GM18519 (cell line): ENCODE measurements at regions not wholly inside any gene's neighbourhood (a gene's known extent, or its start where the extent isn't known, plus 50 kb on each side); places are given as distances from the start of the nearest gene placed in this dataset.

Experiments used
- ATAC-seq: cut with Tn5 transposase; IDR thresholded peaks from one replicate; pipeline ENCODE4 v1.9.1; 2021; ENCODE audit warnings: mild to moderate bottlenecking, moderate library complexity; ENCODE audit not compliant: unreplicated experiment, low FRiP score

- no peak for ATAC-seq
Observed at GRCh38 chr21:24097181-24097580, 1510.1 kb downstream of the MRPL39 start.

- ATAC-seq: no peak
Observed at GRCh38 chr21:24096651-24097050, 1510.6 kb downstream of the MRPL39 start.

- ATAC-seq: no peak
Observed at GRCh38 chr21:24093032-24093431, 1514.2 kb downstream of the MRPL39 start.

GRCh38 chr21:24076179-24076578, 1531.1 kb downstream of the MRPL39 start:
- no peak for ATAC-seq

GRCh38 chr21:24055696-24056095, 1551.6 kb downstream of the MRPL39 start:
- no peak for ATAC-seq

- ATAC-seq: no peak
Observed at GRCh38 chr21:24050231-24050630, 1557.0 kb downstream of the MRPL39 start.

GRCh38 chr21:24046829-24047443, 1560.3 kb downstream of the MRPL39 start:
- ATAC-seq: no peak

- no peak for ATAC-seq
Observed at GRCh38 chr21:24045775-24046215, 1561.5 kb downstream of the MRPL39 start.

GRCh38 chr21:24045373-24045772, 1561.9 kb downstream of the MRPL39 start:
- ATAC-seq: no peak

- no peak for ATAC-seq
Observed at GRCh38 chr21:24042687-24043086, 1564.6 kb downstream of the MRPL39 start.

GRCh38 chr21:24032709-24033232, 1574.5 kb downstream of the MRPL39 start:
- ATAC-seq: no peak

GRCh38 chr21:24027396-24027795, 1579.9 kb downstream of the MRPL39 start:
- no peak for ATAC-seq

GRCh38 chr21:24025101-24025500, 1582.2 kb downstream of the MRPL39 start:
- no peak for ATAC-seq

- ATAC-seq: no peak
Observed at GRCh38 chr21:24023936-24024335, 1583.3 kb downstream of the MRPL39 start.

- no peak for ATAC-seq
Observed at GRCh38 chr21:24023402-24023801, 1583.9 kb downstream of the MRPL39 start.

- no peak for ATAC-seq
Observed at GRCh38 chr21:24014381-24014780, 1592.9 kb downstream of the MRPL39 start.

GRCh38 chr21:24011087-24011486, 1596.2 kb downstream of the MRPL39 start:
- ATAC-seq: no peak

- no peak for ATAC-seq
Observed at GRCh38 chr21:24007592-24007991, 1599.7 kb downstream of the MRPL39 start.

- ATAC-seq: no peak
Observed at GRCh38 chr21:23986987-23987386, 1620.3 kb downstream of the MRPL39 start.

GRCh38 chr21:23986214-23986613, 1621.1 kb downstream of the MRPL39 start:
- ATAC-seq: no peak

GRCh38 chr21:23982546-23982945, 1624.7 kb downstream of the MRPL39 start:
- no peak for ATAC-seq

- no peak for ATAC-seq
Observed at GRCh38 chr21:23977971-23978370, 1629.3 kb downstream of the MRPL39 start.
